Right renal pelvis (tissue), 4 donors: ENCODE measurements at regions not wholly inside any gene's neighbourhood (a gene's known extent, or its start where the extent isn't known, plus 50 kb on each side); places are given as distances from the start of the nearest gene placed in this dataset.
"Not testable (repeated sequence)": the region's sequence is repeated elsewhere in the genome, so short reads cannot be mapped to it uniquely, and the experiment has no call there.

Experiments used
- DNase-seq, 4 donors: peaks; one replicate each; pipeline ENCODE4 v3.0.0-alpha.2; 2013; ENCODE audit warnings: low read depth in 4 of 4, low spot score in 3 of 4, missing footprints in 1 of 4

- no peak for DNase-seq
Measured at GRCh38 chr12:38016602-38017001, 300.0 kb upstream of the ALG10B start.

DNA sequence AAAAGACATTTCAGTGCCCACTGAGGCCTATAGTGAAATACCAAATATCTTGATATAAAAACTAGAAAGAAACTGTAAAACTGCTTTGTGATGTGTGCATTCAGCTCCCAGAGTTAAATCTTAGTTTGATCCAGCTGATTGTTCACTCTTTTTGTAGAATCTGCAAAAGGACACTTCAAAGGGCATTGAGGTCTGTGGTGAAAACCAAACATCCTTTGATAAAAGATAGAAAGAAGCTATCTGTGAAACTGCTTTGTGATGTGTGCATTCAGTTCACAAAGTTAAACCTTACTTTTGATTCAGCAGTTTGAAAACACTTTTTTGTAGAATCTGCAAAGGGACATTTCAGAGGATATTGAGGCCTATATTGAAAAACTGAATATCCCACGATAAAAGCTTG lies 290.7 kb upstream of the ALG10B start:
- DNase-seq: no peak

- no peak for DNase-seq
Measured at GRCh38 chr12:38053113-38053512, 263.5 kb upstream of the ALG10B start.

GRCh38 chr12:38053655-38054464 lies 262.7 kb upstream of the ALG10B start:
- DNase-seq: no peak

GRCh38 chr12:38056701-38057689 lies 259.6 kb upstream of the ALG10B start:
- no peak for DNase-seq

GRCh38 chr12:38099686-38100085 lies 216.9 kb upstream of the ALG10B start:
- DNase-seq: no peak

GRCh38 chr12:38101753-38102152 lies 214.8 kb upstream of the ALG10B start:
- DNase-seq: no peak

DNA sequence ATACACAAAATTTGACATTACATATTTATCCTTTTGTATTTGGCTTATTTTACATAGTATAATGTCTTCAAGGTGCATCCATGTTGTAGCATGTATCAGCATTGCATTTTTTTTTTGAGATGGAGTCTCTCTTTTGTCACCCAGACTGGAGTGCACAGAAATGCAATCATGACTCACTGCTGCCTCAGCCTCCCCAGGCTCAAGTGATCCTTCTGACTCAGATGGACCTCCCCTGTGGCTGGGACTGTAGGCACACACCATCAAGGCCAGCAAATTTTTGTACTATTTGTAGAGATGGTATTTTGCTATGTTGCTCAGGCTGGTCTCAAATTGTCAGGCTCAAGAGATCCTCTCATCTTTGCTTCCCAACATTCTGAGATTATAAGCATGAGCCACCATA lies 214.4 kb upstream of the ALG10B start:
- DNase-seq: no peak

- no peak for DNase-seq
Measured at GRCh38 chr12:38110026-38110699, 206.4 kb upstream of the ALG10B start.

- DNase-seq: no peak
Measured at GRCh38 chr12:38113991-38114390, 202.6 kb upstream of the ALG10B start.

DNA sequence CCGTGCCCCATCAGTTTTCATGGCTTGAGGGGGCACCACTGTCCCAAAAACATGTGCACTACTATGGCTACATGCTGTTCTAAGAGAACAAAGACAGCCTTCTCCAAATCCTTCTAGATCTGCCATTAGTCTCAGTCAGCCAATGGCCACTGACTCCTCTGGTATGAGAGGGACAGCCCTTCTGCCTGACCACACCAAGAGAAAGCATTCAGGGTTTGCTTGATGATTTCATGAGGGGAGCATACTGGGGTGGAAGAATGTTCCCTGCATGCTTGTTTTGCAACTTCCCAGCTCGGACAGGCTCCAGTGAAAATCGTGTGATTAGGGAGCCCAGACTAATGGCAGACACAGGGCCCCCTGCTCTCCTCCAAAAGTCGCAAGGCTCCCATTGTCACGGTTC lies 199.6 kb upstream of the ALG10B start:
- no peak for DNase-seq

GRCh38 chr12:38118632-38119031 lies 197.9 kb upstream of the ALG10B start:
- DNase-seq: no peak

- DNase-seq: no peak
Measured at GRCh38 chr12:38120438-38120837, 196.1 kb upstream of the ALG10B start.

DNA sequence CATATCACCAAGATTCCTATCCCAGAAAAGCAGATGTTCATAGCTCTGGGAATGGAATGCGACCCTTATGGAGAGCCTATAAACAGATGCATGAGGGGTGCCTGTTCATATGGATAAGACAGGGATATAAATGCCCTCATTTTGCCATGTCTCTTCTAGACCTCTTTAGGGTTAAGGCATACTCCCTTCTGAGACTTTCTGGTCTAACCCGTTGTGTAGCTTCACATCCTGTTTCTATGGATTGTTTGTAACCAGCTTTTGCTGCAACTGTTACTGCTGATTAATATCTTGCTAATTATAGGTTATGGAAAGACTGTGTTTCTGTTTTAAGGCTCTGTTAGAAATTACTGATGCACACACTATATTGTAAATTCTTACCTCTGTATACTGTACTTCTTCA lies 193.5 kb upstream of the ALG10B start:
- not testable (repeated sequence) for DNase-seq

GRCh38 chr12:38123566-38124246 lies 192.9 kb upstream of the ALG10B start:
- no peak for DNase-seq

GRCh38 chr12:38124247-38125012 lies 192.1 kb upstream of the ALG10B start:
- DNase-seq: no peak

GRCh38 chr12:38132139-38132538 lies 184.4 kb upstream of the ALG10B start:
- DNase-seq: no peak

DNA sequence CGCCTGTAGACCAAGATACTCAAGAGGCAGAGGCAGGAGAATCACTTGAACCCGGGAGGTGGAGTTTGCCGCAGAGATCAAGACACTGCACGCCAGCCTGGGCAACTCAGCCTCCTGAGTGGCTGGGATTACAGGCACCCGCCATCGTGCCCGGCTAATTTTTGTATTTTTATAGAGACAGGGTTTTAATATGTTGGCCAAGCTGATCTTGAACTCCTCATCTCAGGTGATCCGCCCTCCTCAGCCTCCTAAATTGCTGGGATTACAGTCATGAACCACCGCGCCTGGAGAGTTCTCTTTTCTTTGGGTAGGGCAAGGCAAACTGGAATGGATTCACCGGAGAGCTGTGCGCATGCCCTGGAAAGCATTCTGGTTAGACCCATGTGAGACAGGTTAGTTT lies 179.3 kb upstream of the ALG10B start:
- no peak for DNase-seq

DNA sequence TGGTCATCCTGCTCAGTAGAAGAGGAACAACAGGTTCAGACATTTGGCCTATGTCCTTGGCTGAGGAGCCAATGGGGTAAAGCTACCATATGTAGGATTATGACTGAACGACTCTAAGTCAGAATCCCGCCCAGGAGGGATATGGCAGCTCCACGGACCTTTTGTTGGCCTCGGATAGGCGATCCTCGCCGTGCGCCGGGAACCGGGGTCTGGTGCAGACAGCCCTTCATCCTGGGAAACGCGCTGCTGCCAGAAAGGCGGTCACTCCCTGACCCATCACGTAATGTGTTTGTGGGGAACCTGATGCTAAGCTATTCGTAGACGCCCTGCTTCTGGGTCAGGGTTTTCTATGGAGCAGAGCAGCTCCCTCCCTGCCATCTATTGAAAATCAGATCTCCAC lies 178.9 kb upstream of the ALG10B start:
- DNase-seq: no peak
